ENCODE measurements at regions not wholly inside any gene's neighbourhood (a gene's known extent, or its start where the extent isn't known, plus 50 kb on each side); places are given as distances from the start of the nearest gene placed in this dataset.

DNA sequence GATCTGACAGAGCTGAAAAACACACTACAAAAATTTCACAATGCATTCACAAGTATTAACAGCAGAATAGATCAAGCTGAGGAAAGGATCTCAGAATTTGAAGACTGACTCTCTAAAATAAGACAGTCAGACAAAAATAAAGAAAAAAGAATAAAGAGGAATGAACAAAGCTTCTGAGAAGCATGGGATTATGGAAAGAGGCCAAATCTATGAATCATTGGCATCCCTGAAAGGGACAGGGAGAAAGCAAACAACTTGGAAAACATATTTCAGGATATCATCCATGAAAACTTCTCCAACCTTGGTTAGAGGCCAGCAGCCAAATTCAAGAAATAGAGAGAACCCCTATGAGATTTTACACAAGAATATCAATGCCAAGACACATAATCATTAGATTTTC, 804.8 kb upstream of the IGFBP3 start:
- TF ChIP-seq EZH2 (IDR thresholded peaks at IDR 0.05; ENCODE audit: insufficient read depth, poor library complexity, severe bottlenecking) (no peak), EZH2phosphoT487 (IDR thresholded peaks at IDR 0.05; ENCODE audit: insufficient read depth, low read depth) (no peak)

Data from GM23248 (cell line).